Caco-2 (cell line): ENCODE measurements at regions not wholly inside any gene's neighbourhood (a gene's known extent, or its start where the extent isn't known, plus 50 kb on each side); places are given as distances from the start of the nearest gene placed in this dataset.
"Not testable (repeated sequence)": the region's sequence is repeated elsewhere in the genome, so short reads cannot be mapped to it uniquely, and the experiment has no call there.

Source experiments
- BruUV-seq: library from RNA; stranded (reverse); fragments of 400-500 nt; replicated peaks from 2 replicates; lab custom pipeline; 2021; lab: Mats Ljungman, UMichigan
- CTCF ChIA-PET: fragments of 300-600 bp; sonication (Branson Sonifier 250); formaldehyde crosslinking; loops from one replicate; lab custom pipeline; 2022; ENCODE audit warnings: antibody characterized with exemption; lab: Charles Lee
- POLR2A ChIA-PET: fragments of 300-600 bp; sonication (Branson Sonifier 250); formaldehyde crosslinking; loops from one replicate; lab custom pipeline; 2022; ENCODE audit warnings: antibody characterized with exemption; lab: Charles Lee
- DNase-seq, 2 experiments: peaks; one replicate each; pipeline versions ENCODE4 v3.0.0 to v3.0.0-alpha.2; 2020 to 2022
- H3K27me3 ChIP-seq: replicated peaks from 2 replicates; pipeline ENCODE4 v1.6.0; 2011; ENCODE audit warnings: low read length; ENCODE audit not compliant: control insufficient read depth, insufficient read depth
- H3K36me3 ChIP-seq: 2 replicates; pipeline ENCODE4 v1.5.1; 2011; ENCODE audit warnings: low read length; ENCODE audit not compliant: control insufficient read depth, insufficient read depth
- H3K4me1 ChIP-seq: fragments of 250-450 bp; sonication (Bioruptor Pico); 2 replicates; pipeline ENCODE4 v1.5.1; 2020; ENCODE audit warnings: mild to moderate bottlenecking
- H3K4me3 ChIP-seq: 2 replicates; pipeline ENCODE4 v1.5.1; 2011; ENCODE audit warnings: low read depth, mild to moderate bottlenecking, control low read depth, low read length
- H3K9me3 ChIP-seq: fragments of 250-450 bp; sonication (Bioruptor Pico); 2 replicates; pipeline ENCODE4 v1.5.1; 2020; ENCODE audit warnings: mild to moderate bottlenecking, moderate library complexity
- H3K27ac Mint-ChIP-seq: one replicate; pipeline ENCODE4 v1.8.0; 2022; ENCODE audit warnings: mixed read lengths; ENCODE audit not compliant: unreplicated experiment
- H3K27me3 Mint-ChIP-seq: one replicate; pipeline ENCODE4 v1.8.0; 2022; ENCODE audit warnings: mixed read lengths; ENCODE audit not compliant: insufficient read depth, unreplicated experiment
- H3K36me3 Mint-ChIP-seq: one replicate; pipeline ENCODE4 v1.8.0; 2022; ENCODE audit warnings: mild to moderate bottlenecking, mixed read lengths; ENCODE audit not compliant: insufficient read depth, unreplicated experiment
- H3K4me1 Mint-ChIP-seq: one replicate; pipeline ENCODE4 v1.8.0; 2022; ENCODE audit warnings: low read depth, mixed read lengths; ENCODE audit not compliant: unreplicated experiment
- H3K4me3 Mint-ChIP-seq: one replicate; pipeline ENCODE4 v1.8.0; 2022; ENCODE audit warnings: mild to moderate bottlenecking, moderate library complexity, mixed read lengths; ENCODE audit not compliant: unreplicated experiment
- H3K9me3 Mint-ChIP-seq: one replicate; pipeline ENCODE4 v1.8.0; 2022; ENCODE audit warnings: mixed read lengths; ENCODE audit not compliant: unreplicated experiment
- intact Hi-C: fragments of 100-400 bp; cut with micrococcal nuclease; formaldehyde crosslinking; loops from one replicate; pipeline ENCODE4 v1.10.0; 2022; ENCODE audit not compliant: unreplicated experiment
- TF ChIP-seq, protein P1 (sequence below), 2 experiments: fragments of 200-600 bp in 1 of 2; IDR thresholded peaks; 1 replicate in 1 of 2; 2 replicates in 1 of 2; pipeline versions ENCODE4 v1.5.1 to v1.8.0; 2011 to 2022; ENCODE audit warnings: antibody characterized with exemption in 1 of 2, control low read depth in 1 of 2, inconsistent platforms in 1 of 2, low read depth in 1 of 2, low read length in 1 of 2, mild to moderate bottlenecking in 1 of 2, moderate library complexity in 1 of 2; ENCODE audit not compliant: insufficient read depth in 1 of 2, severe bottlenecking in 1 of 2, unreplicated experiment in 1 of 2

DNA sequence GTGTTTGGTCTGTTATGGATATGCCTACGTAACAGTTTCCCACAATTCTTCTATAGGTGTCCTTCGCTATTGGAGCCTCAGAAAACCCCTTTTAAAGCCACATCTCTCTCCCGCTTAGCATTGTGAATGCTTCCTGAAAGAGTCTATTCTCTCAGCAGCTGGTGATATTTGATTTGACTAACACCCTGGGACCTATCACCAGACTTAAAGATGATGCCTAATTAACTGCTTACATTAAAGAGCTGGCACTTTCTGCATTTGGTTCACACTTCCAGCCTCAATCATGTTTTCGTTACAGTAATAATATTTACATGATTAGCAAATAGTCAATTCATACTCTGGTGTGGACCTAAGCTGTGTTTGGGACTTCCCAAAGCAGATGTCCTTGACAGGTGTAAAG is 90.1 kb upstream of the VLDLR start:
- intact Hi-C loops: no loop called here
- peaks cover 6% of the 10 kb centered on the region for H3K36me3 Mint-ChIP-seq

DNA sequence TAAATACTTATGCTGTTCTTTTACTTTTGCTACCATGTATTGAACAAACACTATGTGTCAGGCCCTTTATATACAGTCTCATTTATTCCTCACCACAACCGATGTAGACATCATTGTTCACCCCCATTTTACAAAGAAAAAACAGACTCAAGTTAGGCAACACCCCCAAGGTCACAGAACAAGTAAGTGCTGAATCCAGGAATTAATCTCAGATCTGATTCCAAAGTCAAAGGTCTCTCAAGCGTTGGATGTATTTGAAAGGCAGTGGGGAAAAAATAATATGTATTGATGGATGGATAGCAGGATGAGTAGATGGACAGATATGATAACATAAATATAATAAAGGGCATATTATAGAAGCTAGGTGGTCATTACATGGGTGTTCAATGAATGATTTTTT is 85.1 kb upstream of the VLDLR start:
- ChIA-PET POLR2A (no interaction called here), CTCF (no interaction called here)
- Histone ChIP-seq H3K36me3 (no peaks in the 10 kb centered on the region), H3K27me3 (no peaks in the 10 kb centered on the region), H3K9me3 (no peaks in the 10 kb centered on the region), H3K4me3 (no peak overlapping the region), H3K4me1 (no peaks in the 10 kb centered on the region)
- H3K27me3 Mint-ChIP-seq: no peaks in the 10 kb centered on the region
- H3K4me3 Mint-ChIP-seq: no peak overlapping the region
- TF ChIP-seq, protein P1, sequence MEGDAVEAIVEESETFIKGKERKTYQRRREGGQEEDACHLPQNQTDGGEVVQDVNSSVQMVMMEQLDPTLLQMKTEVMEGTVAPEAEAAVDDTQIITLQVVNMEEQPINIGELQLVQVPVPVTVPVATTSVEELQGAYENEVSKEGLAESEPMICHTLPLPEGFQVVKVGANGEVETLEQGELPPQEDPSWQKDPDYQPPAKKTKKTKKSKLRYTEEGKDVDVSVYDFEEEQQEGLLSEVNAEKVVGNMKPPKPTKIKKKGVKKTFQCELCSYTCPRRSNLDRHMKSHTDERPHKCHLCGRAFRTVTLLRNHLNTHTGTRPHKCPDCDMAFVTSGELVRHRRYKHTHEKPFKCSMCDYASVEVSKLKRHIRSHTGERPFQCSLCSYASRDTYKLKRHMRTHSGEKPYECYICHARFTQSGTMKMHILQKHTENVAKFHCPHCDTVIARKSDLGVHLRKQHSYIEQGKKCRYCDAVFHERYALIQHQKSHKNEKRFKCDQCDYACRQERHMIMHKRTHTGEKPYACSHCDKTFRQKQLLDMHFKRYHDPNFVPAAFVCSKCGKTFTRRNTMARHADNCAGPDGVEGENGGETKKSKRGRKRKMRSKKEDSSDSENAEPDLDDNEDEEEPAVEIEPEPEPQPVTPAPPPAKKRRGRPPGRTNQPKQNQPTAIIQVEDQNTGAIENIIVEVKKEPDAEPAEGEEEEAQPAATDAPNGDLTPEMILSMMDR (IDR thresholded peaks at IDR 0.05; ENCODE audit: insufficient read depth in 1 of 2, low read depth in 1 of 2, low read length in 1 of 2, severe bottlenecking in 1 of 2, unreplicated experiment in 1 of 2): no peak
- no peak overlapping the region for H3K27ac Mint-ChIP-seq
- H3K36me3 Mint-ChIP-seq: peaks cover 6% of the 10 kb centered on the region
- intact Hi-C loops: no loop called here
- no peaks in the 10 kb centered on the region for H3K9me3 Mint-ChIP-seq
- no peak for DNase-seq
- no TSS peak for BruUV-seq
- no peaks in the 10 kb centered on the region for H3K4me1 Mint-ChIP-seq

More for the DNA sequence above, 90.1 kb upstream of the VLDLR start:
- Histone ChIP-seq H3K4me3 (no peak overlapping the region), H3K9me3 (no peaks in the 10 kb centered on the region), H3K4me1 (no peaks in the 10 kb centered on the region), H3K27me3 (no peaks in the 10 kb centered on the region), H3K36me3 (no peaks in the 10 kb centered on the region)
- Mint-ChIP-seq H3K4me3 (no peak overlapping the region), H3K27me3 (no peaks in the 10 kb centered on the region), H3K9me3 (peaks cover 12% of the 10 kb centered on the region), H3K27ac (no peak overlapping the region), H3K4me1 (peaks cover 6% of the 10 kb centered on the region)
- TF ChIP-seq, protein P1 (IDR thresholded peaks at IDR 0.05; ENCODE audit: insufficient read depth in 1 of 2, low read depth in 1 of 2, low read length in 1 of 2, severe bottlenecking in 1 of 2, unreplicated experiment in 1 of 2): no peak
- BruUV-seq: no TSS peak
- CTCF ChIA-PET: no interaction called here
- POLR2A ChIA-PET: no interaction called here
- DNase-seq: no peak

DNA sequence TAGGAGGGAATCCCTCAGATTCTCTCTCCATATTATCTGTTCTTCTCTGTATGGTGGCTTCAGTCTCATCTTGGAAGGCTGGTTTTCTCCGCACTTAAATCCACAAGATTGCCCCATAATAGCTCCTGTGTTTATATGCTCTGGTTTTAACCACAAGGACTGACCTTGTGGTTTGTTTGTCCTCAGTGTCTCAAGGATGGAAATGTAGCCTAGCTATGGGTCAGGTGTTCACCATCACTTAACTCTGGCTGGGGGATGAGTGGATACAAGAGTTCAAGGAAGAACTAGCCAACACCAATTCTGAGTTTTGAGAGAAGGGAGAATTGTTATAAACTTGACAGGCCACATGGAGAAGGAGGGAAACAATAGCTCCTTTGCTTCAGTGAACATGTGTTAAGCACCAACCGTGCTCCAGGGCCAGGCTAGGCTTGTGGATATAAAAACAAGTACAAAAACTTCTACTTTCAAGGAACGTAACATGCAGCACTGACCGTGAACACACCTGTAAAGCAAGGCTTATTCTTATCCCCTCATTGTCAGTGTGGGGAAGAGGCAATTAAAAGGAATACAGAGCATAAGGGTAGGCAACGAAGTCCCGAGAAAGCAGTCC is 75.6 kb upstream of the VLDLR start:
- Mint-ChIP-seq H3K36me3 (peaks cover 11% of the 10 kb centered on the region), H3K27me3 (no peaks in the 10 kb centered on the region), H3K4me1 (no peaks in the 10 kb centered on the region), H3K27ac (no peak overlapping the region), H3K9me3 (no peaks in the 10 kb centered on the region), H3K4me3 (no peak overlapping the region)
- no peaks in the 10 kb centered on the region for H3K36me3 ChIP-seq
- H3K4me1 ChIP-seq: no peaks in the 10 kb centered on the region
- no peak overlapping the region for H3K4me3 ChIP-seq
- H3K9me3 ChIP-seq: no peaks in the 10 kb centered on the region
- intact Hi-C loops: no loop called here
- TF ChIP-seq, protein P1 (IDR thresholded peaks at IDR 0.05; ENCODE audit: insufficient read depth in 1 of 2, low read depth in 1 of 2, low read length in 1 of 2, severe bottlenecking in 1 of 2, unreplicated experiment in 1 of 2): no peak
- ChIA-PET CTCF (no interaction called here), POLR2A (no interaction called here)
- BruUV-seq: no TSS peak
- no peak for DNase-seq
- H3K27me3 ChIP-seq: no peaks in the 10 kb centered on the region

DNA sequence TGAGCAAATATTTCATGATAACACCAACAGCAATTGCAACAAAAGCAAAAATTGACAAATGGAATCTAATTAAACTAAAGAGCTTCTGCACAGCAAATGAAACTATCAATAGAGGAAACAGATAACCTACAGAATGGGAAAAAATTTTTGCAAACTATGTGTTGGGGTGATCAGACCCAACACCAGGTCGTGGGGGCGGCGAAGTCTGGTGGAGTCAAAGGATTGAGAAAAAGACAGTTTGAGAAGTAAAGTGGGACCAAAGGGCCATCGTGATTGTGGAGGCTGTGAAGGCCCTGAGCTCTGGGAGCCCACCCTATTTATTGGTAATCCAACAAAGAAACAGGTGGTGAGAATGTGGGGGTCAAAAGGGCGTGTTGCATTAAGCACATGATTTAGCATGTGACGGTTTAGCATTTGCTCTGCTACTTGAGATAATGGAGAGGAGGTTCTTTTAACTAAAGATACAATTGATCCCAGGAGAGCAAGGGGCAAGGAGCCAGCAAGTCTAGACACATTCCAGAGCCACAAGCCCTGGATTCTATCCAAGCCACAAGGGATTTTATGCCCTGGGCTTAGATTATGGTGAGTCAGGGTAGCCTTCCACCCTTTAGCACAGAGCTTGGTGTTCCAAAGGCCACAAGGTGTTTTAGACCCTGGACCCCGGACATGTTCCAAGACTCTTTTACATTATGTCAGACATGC is 65.5 kb upstream of the VLDLR start:
- POLR2A ChIA-PET, H3K36me3 Mint-ChIP-seq, H3K4me1 Mint-ChIP-seq, H3K36me3 ChIP-seq, DNase-seq, H3K27me3 ChIP-seq, CTCF ChIA-PET, H3K27ac Mint-ChIP-seq, BruUV-seq, H3K4me3 ChIP-seq, intact Hi-C loops, H3K4me3 Mint-ChIP-seq, H3K27me3 Mint-ChIP-seq, H3K9me3 Mint-ChIP-seq, H3K9me3 ChIP-seq, H3K4me1 ChIP-seq: not testable (repeated sequence)
